ENCODE measurements at regions not wholly inside any gene's neighbourhood (a gene's known extent, or its start where the extent isn't known, plus 50 kb on each side); places are given as distances from the start of the nearest gene placed in this dataset.

GRCh38 chr13:20294497-20294896 is 62.4 kb upstream of the GJB6 start:
- TF ChIP-seq, protein P1, sequence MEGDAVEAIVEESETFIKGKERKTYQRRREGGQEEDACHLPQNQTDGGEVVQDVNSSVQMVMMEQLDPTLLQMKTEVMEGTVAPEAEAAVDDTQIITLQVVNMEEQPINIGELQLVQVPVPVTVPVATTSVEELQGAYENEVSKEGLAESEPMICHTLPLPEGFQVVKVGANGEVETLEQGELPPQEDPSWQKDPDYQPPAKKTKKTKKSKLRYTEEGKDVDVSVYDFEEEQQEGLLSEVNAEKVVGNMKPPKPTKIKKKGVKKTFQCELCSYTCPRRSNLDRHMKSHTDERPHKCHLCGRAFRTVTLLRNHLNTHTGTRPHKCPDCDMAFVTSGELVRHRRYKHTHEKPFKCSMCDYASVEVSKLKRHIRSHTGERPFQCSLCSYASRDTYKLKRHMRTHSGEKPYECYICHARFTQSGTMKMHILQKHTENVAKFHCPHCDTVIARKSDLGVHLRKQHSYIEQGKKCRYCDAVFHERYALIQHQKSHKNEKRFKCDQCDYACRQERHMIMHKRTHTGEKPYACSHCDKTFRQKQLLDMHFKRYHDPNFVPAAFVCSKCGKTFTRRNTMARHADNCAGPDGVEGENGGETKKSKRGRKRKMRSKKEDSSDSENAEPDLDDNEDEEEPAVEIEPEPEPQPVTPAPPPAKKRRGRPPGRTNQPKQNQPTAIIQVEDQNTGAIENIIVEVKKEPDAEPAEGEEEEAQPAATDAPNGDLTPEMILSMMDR (IDR thresholded peaks at IDR 0.05), result no peak
- no peak for TF ChIP-seq POLR2A (IDR thresholded peaks at IDR 0.05)
